GM23338 (cell line): ENCODE measurements at regions not wholly inside any gene's neighbourhood (a gene's known extent, or its start where the extent isn't known, plus 50 kb on each side); places are given as distances from the start of the nearest gene placed in this dataset.

Experiments
- ATAC-seq: fragments of 200-7000 bp; cut with Tn5 transposase; 3 replicates; pipeline ENCODE4 v1.9.1; 2020
- DNase-seq: peaks from one replicate; pipeline ENCODE4 v3.0.0-alpha.2; 2015; ENCODE audit warnings: low spot score
- H2AFZ ChIP-seq: fragments of 200-600 bp; sonication (generic); 2 replicates; pipeline ENCODE4 v1.8.0; 2016; ENCODE audit warnings: antibody characterized with exemption, mild to moderate bottlenecking, moderate library complexity
- H3F3A ChIP-seq: fragments of 200-600 bp; sonication (generic); replicated peaks from 2 replicates; pipeline ENCODE4 v1.8.0; 2017; ENCODE audit warnings: antibody characterized with exemption, mixed run types, low read depth
- H3K27ac ChIP-seq: fragments of 200-600 bp; sonication (generic); 2 replicates; pipeline ENCODE4 v1.6.1; 2016; ENCODE audit warnings: low read depth
- H3K27me3 ChIP-seq: fragments of 200-600 bp; sonication (generic); 2 replicates; pipeline ENCODE4 v1.8.0; 2016; ENCODE audit warnings: mild to moderate bottlenecking, mixed run types, moderate library complexity; ENCODE audit not compliant: insufficient read depth
- H3K36me3 ChIP-seq: fragments of 200-600 bp; sonication (generic); 2 replicates; pipeline ENCODE4 v1.8.0; 2016; ENCODE audit warnings: mild to moderate bottlenecking; ENCODE audit not compliant: insufficient read depth
- H3K4me1 ChIP-seq: fragments of 200-600 bp; sonication (generic); 2 replicates; pipeline ENCODE4 v1.8.0; 2016; ENCODE audit warnings: mild to moderate bottlenecking, moderate library complexity; ENCODE audit not compliant: insufficient read depth
- H3K4me2 ChIP-seq: fragments of 200-600 bp; sonication (generic); 2 replicates; pipeline ENCODE4 v1.7.1; 2017; ENCODE audit warnings: mixed run types
- H3K4me3 ChIP-seq: fragments of 200-600 bp; sonication (generic); 2 replicates; pipeline ENCODE4 v1.6.1; 2016; ENCODE audit warnings: mixed run types
- H3K79me2 ChIP-seq: fragments of 200-600 bp; sonication (generic); replicated peaks from 2 replicates; pipeline ENCODE4 v1.8.0; 2017; ENCODE audit warnings: mild to moderate bottlenecking; ENCODE audit not compliant: insufficient read depth
- H3K9me2 ChIP-seq: fragments of 200-600 bp; sonication (generic); 2 replicates; pipeline ENCODE4 v1.8.0; 2017; ENCODE audit not compliant: insufficient read depth
- H4K20me1 ChIP-seq: fragments of 200-600 bp; sonication (generic); replicated peaks from 2 replicates; pipeline ENCODE4 v1.8.0; 2017; ENCODE audit warnings: mild to moderate bottlenecking; ENCODE audit not compliant: insufficient read depth
- H3K27ac Mint-ChIP-seq: 2 replicates; pipeline ENCODE4 v1.8.0; 2020; ENCODE audit warnings: inconsistent platforms, mild to moderate bottlenecking, moderate library complexity, mixed read lengths
- H3K27me3 Mint-ChIP-seq: 3 replicates; pipeline ENCODE4 v1.8.0; 2022; ENCODE audit warnings: low read depth, mild to moderate bottlenecking, moderate library complexity, mixed read lengths, inconsistent platforms; ENCODE audit not compliant: insufficient read depth, poor library complexity
- H3K36me3 Mint-ChIP-seq: 3 replicates; pipeline ENCODE4 v1.8.0; 2021; ENCODE audit warnings: low read depth, mild to moderate bottlenecking, inconsistent platforms, moderate library complexity, mixed read lengths
- H3K4me1 Mint-ChIP-seq: 3 replicates; pipeline ENCODE4 v1.8.0; 2020; ENCODE audit warnings: mild to moderate bottlenecking, inconsistent platforms, mixed read lengths
- H3K4me3 Mint-ChIP-seq: 3 replicates; pipeline ENCODE4 v1.8.0; 2021; ENCODE audit warnings: moderate library complexity, mild to moderate bottlenecking, inconsistent platforms, mixed read lengths
- H3K9me3 Mint-ChIP-seq: 3 replicates; pipeline ENCODE4 v1.8.0; 2020; ENCODE audit warnings: moderate library complexity, mild to moderate bottlenecking, inconsistent platforms, mixed read lengths
- CREB1 ChIP-seq: fragments of 250-450 bp; sonication (Bioruptor Pico); IDR thresholded peaks from 2 replicates; pipeline ENCODE4 v1.5.0; 2020; ENCODE audit warnings: low read depth, mild to moderate bottlenecking, moderate library complexity
- EZH2 ChIP-seq: fragments of 200-600 bp; sonication (generic); IDR thresholded peaks from one replicate; pipeline ENCODE4 v1.8.0; 2017; ENCODE audit warnings: antibody characterized with exemption, mild to moderate bottlenecking, low read depth; ENCODE audit not compliant: unreplicated experiment
- JUNB ChIP-seq: IDR thresholded peaks from one replicate; pipeline ENCODE4 v1.6.1; 2016; ENCODE audit warnings: antibody characterized with exemption; ENCODE audit not compliant: unreplicated experiment
- NANOG ChIP-seq: IDR thresholded peaks from 2 replicates; pipeline ENCODE4 v1.6.1; 2016; ENCODE audit warnings: antibody characterized with exemption, borderline replicate concordance
- POLR2AphosphoS5 ChIP-seq: IDR thresholded peaks from 2 replicates; pipeline ENCODE4 v1.6.1; 2016; ENCODE audit warnings: antibody characterized with exemption, low read depth
- STAT1 ChIP-seq: IDR thresholded peaks from one replicate; pipeline ENCODE4 v1.6.1; 2016; ENCODE audit warnings: antibody characterized with exemption; ENCODE audit not compliant: unreplicated experiment
- ZNF114 ChIP-seq: fragments of 250-450 bp; sonication (Bioruptor Pico); IDR thresholded peaks from 2 replicates; pipeline ENCODE4 v1.5.0; 2020; ENCODE audit warnings: mild to moderate bottlenecking, moderate library complexity
- ZNF462 ChIP-seq: fragments of 250-450 bp; sonication (Bioruptor Pico); IDR thresholded peaks from 2 replicates; pipeline ENCODE4 v1.5.0; 2020; ENCODE audit warnings: mild to moderate bottlenecking, moderate library complexity
- TF ChIP-seq, protein P1 (sequence below): IDR thresholded peaks from 2 replicates; pipeline ENCODE4 v1.6.1; 2016; ENCODE audit warnings: antibody characterized with exemption
- TF ChIP-seq, protein P2 (sequence below), 2 experiments: fragments of 200-600 bp in 1 of 2; sonication (generic) in 1 of 2; conservative IDR thresholded peaks; 2 replicates each; pipeline versions ENCODE4 v1.5.1 to v1.6.1; 2016 to 2017; ENCODE audit warnings: antibody characterized with exemption in 2 of 2, low read depth in 2 of 2, mild to moderate bottlenecking in 2 of 2, moderate library complexity in 1 of 2
- TF ChIP-seq, protein P3 (sequence below): IDR thresholded peaks from one replicate; pipeline ENCODE4 v1.6.1; 2018; ENCODE audit warnings: antibody characterized with exemption; ENCODE audit not compliant: unreplicated experiment

- no peak for TF ChIP-seq ZNF462 (CRISPR knock-in tag)
- no peak for TF ChIP-seq JUNB
- TF ChIP-seq ZNF114 (CRISPR knock-in tag) = no peak
- TF ChIP-seq EZH2 = no peak
Observed at GRCh38 chr2:118301248-118301647, 213.0 kb downstream of the INSIG2 start (continued).

GRCh38 chr2:118300832-118301231 lies 212.6 kb downstream of the INSIG2 start:
- Mint-ChIP-seq H3K4me1 (peaks cover 2% of the 10 kb centered on the region; the same call in 2 of the 3 replicates), H3K4me3 (no peak overlapping the region), H3K36me3 (peaks cover 4% of the 10 kb centered on the region), H3K27me3 (no peaks in the 10 kb centered on the region), H3K27ac (no peak overlapping the region), H3K9me3 (peaks cover 9% of the 10 kb centered on the region)
- no peak for ATAC-seq
- Histone ChIP-seq H3F3A (no peaks in the 10 kb centered on the region), H2AFZ (no peak overlapping the region), H3K79me2 (no peaks in the 10 kb centered on the region), H4K20me1 (no peaks in the 10 kb centered on the region), H3K27ac (no peak overlapping the region), H3K9me2 (no peaks in the 10 kb centered on the region), H3K27me3 (no peaks in the 10 kb centered on the region), H3K4me3 (no peak overlapping the region), H3K4me2 (no peak overlapping the region), H3K36me3 (no peaks in the 10 kb centered on the region), H3K4me1 (no peaks in the 10 kb centered on the region)
- no peak for DNase-seq
- TF ChIP-seq, protein P1, sequence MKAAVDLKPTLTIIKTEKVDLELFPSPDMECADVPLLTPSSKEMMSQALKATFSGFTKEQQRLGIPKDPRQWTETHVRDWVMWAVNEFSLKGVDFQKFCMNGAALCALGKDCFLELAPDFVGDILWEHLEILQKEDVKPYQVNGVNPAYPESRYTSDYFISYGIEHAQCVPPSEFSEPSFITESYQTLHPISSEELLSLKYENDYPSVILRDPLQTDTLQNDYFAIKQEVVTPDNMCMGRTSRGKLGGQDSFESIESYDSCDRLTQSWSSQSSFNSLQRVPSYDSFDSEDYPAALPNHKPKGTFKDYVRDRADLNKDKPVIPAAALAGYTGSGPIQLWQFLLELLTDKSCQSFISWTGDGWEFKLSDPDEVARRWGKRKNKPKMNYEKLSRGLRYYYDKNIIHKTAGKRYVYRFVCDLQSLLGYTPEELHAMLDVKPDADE = no peak
- TF ChIP-seq POLR2AphosphoS5 (no peak), JUNB (no peak), ZNF114 (CRISPR knock-in tag) (no peak), STAT1 (no peak), CREB1 (no peak), NANOG (no peak)
- TF ChIP-seq, protein P2, sequence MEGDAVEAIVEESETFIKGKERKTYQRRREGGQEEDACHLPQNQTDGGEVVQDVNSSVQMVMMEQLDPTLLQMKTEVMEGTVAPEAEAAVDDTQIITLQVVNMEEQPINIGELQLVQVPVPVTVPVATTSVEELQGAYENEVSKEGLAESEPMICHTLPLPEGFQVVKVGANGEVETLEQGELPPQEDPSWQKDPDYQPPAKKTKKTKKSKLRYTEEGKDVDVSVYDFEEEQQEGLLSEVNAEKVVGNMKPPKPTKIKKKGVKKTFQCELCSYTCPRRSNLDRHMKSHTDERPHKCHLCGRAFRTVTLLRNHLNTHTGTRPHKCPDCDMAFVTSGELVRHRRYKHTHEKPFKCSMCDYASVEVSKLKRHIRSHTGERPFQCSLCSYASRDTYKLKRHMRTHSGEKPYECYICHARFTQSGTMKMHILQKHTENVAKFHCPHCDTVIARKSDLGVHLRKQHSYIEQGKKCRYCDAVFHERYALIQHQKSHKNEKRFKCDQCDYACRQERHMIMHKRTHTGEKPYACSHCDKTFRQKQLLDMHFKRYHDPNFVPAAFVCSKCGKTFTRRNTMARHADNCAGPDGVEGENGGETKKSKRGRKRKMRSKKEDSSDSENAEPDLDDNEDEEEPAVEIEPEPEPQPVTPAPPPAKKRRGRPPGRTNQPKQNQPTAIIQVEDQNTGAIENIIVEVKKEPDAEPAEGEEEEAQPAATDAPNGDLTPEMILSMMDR (conservative IDR thresholded peaks at IDR 0.05; ENCODE audit: low read depth in 2 of 2) = no peak
- TF ChIP-seq, protein P3, sequence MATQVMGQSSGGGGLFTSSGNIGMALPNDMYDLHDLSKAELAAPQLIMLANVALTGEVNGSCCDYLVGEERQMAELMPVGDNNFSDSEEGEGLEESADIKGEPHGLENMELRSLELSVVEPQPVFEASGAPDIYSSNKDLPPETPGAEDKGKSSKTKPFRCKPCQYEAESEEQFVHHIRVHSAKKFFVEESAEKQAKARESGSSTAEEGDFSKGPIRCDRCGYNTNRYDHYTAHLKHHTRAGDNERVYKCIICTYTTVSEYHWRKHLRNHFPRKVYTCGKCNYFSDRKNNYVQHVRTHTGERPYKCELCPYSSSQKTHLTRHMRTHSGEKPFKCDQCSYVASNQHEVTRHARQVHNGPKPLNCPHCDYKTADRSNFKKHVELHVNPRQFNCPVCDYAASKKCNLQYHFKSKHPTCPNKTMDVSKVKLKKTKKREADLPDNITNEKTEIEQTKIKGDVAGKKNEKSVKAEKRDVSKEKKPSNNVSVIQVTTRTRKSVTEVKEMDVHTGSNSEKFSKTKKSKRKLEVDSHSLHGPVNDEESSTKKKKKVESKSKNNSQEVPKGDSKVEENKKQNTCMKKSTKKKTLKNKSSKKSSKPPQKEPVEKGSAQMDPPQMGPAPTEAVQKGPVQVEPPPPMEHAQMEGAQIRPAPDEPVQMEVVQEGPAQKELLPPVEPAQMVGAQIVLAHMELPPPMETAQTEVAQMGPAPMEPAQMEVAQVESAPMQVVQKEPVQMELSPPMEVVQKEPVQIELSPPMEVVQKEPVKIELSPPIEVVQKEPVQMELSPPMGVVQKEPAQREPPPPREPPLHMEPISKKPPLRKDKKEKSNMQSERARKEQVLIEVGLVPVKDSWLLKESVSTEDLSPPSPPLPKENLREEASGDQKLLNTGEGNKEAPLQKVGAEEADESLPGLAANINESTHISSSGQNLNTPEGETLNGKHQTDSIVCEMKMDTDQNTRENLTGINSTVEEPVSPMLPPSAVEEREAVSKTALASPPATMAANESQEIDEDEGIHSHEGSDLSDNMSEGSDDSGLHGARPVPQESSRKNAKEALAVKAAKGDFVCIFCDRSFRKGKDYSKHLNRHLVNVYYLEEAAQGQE = no peak
